ENCODE measurements at regions not wholly inside any gene's neighbourhood (a gene's known extent, or its start where the extent isn't known, plus 50 kb on each side); places are given as distances from the start of the nearest gene placed in this dataset.

DNA sequence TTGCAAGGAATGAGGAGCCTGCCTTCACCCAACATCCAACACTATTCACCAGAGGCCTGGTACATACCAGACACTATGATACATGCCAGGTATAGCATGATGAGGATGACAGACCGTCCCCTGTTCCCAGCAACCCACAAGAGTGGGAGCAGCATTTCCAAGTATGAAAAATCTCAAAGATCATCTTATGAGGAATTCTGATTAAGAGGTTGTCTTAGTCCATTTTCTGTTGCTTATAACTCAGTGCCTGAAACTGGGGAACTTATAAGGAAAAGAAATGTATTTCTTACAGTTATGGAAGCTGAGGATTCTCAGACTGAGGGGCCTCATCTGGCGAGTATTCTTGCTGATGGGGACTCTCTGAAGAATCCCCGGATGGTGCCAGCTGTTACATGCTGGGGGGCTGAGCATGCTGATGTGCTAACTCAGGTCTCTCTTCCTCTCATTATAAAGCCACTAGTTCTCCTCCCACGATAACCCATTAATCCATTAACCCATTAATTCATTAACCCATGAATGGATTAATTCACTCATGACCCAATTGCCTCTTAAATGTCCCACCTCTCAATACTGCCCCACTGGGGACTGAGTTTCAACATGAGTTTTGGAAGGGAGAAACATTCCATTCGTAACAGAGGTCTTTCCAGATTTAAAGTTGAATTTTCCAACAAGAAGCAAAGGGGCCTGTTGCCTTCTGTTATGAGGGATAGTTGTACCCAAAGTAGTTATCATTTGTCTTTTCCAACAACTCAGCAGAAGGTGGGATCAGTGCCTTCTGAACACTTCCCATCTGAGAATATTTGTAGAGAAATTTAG, 173.9 kb downstream of the HERPUD2 start:
- TF ChIP-seq TAF1 (IDR thresholded peaks at IDR 0.05; ENCODE audit: borderline replicate concordance, insufficient read depth, low read length) (no peak), SIN3A (IDR thresholded peaks at IDR 0.05; ENCODE audit: borderline replicate concordance, insufficient read depth, low read length) (no peak), FOXP2 (optimal IDR thresholded peaks at IDR 0.05; ENCODE audit: borderline replicate concordance, extremely low read depth, extremely low read length, insufficient read depth) (no peak), POLR2AphosphoS5 (IDR thresholded peaks at IDR 0.05; ENCODE audit: low read depth, low read length) (no peak)

DNA sequence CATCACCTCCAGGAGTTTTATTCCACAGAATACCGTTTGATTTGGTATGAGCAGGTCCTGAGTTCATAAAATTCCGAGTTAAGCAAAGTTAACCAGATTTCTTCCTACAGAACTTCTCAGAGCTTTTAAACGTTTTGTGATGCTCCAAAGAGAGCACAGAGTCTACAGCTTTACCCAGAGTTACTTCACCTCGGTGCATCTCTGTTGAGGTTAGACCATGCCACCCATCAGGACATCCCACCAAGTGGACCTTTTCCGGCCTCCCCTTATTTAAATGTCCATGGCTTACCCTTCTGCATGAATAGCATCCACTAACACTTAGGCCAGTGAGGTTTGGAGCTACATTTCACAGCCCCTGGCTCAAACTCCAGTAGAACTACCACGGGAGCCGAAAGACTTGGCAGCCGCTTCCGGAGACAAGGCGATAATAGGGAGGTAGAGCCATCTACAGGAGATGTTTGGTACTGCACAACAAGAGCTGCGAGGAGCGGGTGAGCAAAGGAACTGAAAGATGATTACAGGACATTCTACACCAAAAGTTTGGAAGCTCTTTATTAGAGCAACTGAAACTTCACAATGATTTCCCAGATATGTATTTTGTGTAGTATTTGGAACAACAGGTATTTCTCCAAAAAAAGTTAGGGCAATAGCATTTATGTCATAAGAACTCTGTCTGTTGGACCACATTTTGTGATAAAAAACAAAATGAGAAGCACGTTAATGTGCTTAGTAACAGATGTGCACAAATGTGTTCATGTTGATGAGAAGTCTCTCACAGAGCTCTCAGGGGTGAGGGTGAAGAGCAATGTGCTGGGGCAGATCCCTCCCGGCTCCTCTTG, 174.7 kb downstream of the HERPUD2 start:
- no peak for TF ChIP-seq FOXP2 (optimal IDR thresholded peaks at IDR 0.05; ENCODE audit: borderline replicate concordance, extremely low read depth, extremely low read length, insufficient read depth)
- no peak for TF ChIP-seq SIN3A (IDR thresholded peaks at IDR 0.05; ENCODE audit: borderline replicate concordance, insufficient read depth, low read length)
- TF ChIP-seq, protein P1, sequence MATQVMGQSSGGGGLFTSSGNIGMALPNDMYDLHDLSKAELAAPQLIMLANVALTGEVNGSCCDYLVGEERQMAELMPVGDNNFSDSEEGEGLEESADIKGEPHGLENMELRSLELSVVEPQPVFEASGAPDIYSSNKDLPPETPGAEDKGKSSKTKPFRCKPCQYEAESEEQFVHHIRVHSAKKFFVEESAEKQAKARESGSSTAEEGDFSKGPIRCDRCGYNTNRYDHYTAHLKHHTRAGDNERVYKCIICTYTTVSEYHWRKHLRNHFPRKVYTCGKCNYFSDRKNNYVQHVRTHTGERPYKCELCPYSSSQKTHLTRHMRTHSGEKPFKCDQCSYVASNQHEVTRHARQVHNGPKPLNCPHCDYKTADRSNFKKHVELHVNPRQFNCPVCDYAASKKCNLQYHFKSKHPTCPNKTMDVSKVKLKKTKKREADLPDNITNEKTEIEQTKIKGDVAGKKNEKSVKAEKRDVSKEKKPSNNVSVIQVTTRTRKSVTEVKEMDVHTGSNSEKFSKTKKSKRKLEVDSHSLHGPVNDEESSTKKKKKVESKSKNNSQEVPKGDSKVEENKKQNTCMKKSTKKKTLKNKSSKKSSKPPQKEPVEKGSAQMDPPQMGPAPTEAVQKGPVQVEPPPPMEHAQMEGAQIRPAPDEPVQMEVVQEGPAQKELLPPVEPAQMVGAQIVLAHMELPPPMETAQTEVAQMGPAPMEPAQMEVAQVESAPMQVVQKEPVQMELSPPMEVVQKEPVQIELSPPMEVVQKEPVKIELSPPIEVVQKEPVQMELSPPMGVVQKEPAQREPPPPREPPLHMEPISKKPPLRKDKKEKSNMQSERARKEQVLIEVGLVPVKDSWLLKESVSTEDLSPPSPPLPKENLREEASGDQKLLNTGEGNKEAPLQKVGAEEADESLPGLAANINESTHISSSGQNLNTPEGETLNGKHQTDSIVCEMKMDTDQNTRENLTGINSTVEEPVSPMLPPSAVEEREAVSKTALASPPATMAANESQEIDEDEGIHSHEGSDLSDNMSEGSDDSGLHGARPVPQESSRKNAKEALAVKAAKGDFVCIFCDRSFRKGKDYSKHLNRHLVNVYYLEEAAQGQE (IDR thresholded peaks at IDR 0.05; ENCODE audit: insufficient read depth in 1 of 2, low read depth in 2 of 2, low read length in 2 of 2) = no peak
- no peak for TF ChIP-seq POLR2AphosphoS5 (IDR thresholded peaks at IDR 0.05; ENCODE audit: low read depth, low read length)
- no peak for TF ChIP-seq TAF1 (IDR thresholded peaks at IDR 0.05; ENCODE audit: borderline replicate concordance, insufficient read depth, low read length)

GRCh38 chr7:35518767-35519166, 176.2 kb downstream of the HERPUD2 start:
- TF ChIP-seq POLR2AphosphoS5 (IDR thresholded peaks at IDR 0.05; ENCODE audit: low read depth, low read length) = no peak

DNA sequence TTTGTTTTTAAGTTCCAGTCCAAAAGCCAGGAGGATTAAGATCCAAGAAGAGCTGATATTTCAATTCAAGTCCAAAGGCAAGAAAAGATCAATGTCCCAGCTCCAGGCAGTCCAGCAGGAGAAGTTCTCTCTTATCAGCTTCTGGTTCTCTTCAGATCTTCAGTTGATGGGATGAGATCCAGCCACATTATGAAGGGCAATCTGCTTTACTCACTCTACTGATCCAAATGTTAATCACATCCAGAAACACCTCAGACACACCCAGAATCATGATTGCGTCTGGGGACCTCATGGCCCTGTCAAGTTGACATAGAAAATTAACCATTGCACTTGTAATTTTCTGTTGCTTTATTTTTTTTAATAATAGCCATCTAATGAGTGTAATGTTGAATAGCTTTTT, 178.4 kb downstream of the HERPUD2 start:
- TF ChIP-seq POLR2AphosphoS5 (IDR thresholded peaks at IDR 0.05; ENCODE audit: low read depth, low read length) = no peak
- TF ChIP-seq, protein P1 (IDR thresholded peaks at IDR 0.05; ENCODE audit: insufficient read depth in 1 of 2, low read depth in 2 of 2, low read length in 2 of 2) = no peak
- TF ChIP-seq TAF1 (IDR thresholded peaks at IDR 0.05; ENCODE audit: borderline replicate concordance, insufficient read depth, low read length) = no peak

GRCh38 chr7:35513828-35514227, 181.1 kb downstream of the HERPUD2 start:
- TF ChIP-seq SIN3A (IDR thresholded peaks at IDR 0.05; ENCODE audit: borderline replicate concordance, insufficient read depth, low read length) (no peak), POLR2AphosphoS5 (IDR thresholded peaks at IDR 0.05; ENCODE audit: low read depth, low read length) (no peak), TAF1 (IDR thresholded peaks at IDR 0.05; ENCODE audit: borderline replicate concordance, insufficient read depth, low read length) (no peak)

- TF ChIP-seq, protein P1 (IDR thresholded peaks at IDR 0.05; ENCODE audit: insufficient read depth in 1 of 2, low read depth in 2 of 2, low read length in 2 of 2) = no peak
- TF ChIP-seq POLR2AphosphoS5 (IDR thresholded peaks at IDR 0.05; ENCODE audit: low read depth, low read length) (no peak), SIN3A (IDR thresholded peaks at IDR 0.05; ENCODE audit: borderline replicate concordance, insufficient read depth, low read length) (no peak), TAF1 (IDR thresholded peaks at IDR 0.05; ENCODE audit: borderline replicate concordance, insufficient read depth, low read length) (no peak), FOXP2 (optimal IDR thresholded peaks at IDR 0.05; ENCODE audit: borderline replicate concordance, extremely low read depth, extremely low read length, insufficient read depth) (no peak)
Measured at GRCh38 chr7:35513195-35513594, 181.7 kb downstream of the HERPUD2 start.
